Keratinocyte (primary cell): ENCODE measurements at regions not wholly inside any gene's neighbourhood (a gene's known extent, or its start where the extent isn't known, plus 50 kb on each side); places are given as distances from the start of the nearest gene placed in this dataset.

Experiments
- DNase-seq: peaks from one replicate; pipeline ENCODE4 v3.0.0-alpha.2; 2011; ENCODE audit warnings: low read depth, missing footprints, low spot score
- FAIRE-seq: peaks from 2 replicates; lab custom pipeline; 2011; peaks lifted over from hg19 to GRCh38; lab: Jason Lieb, UNC
- H2AFZ ChIP-seq: 2 replicates; pipeline ENCODE4 v1.6.0; 2012; ENCODE audit warnings: low read length, control low read depth, inconsistent platforms; ENCODE audit not compliant: control insufficient read depth
- H3K27ac ChIP-seq: 2 replicates; pipeline ENCODE4 v1.5.1; 2011; ENCODE audit warnings: low read length; ENCODE audit not compliant: control insufficient read depth, insufficient read depth
- H3K27me3 ChIP-seq: 3 replicates; pipeline ENCODE4 v1.6.0; 2011; ENCODE audit warnings: low read length; ENCODE audit not compliant: control insufficient read depth, insufficient read depth; ENCODE audit errors: extremely low read depth
- H3K36me3 ChIP-seq, 2 experiments: 2 replicates in 1 of 2; 3 replicates in 1 of 2; pipeline ENCODE4 v1.5.1; 2011; ENCODE audit warnings: low read length in 2 of 2, mild to moderate bottlenecking in 1 of 2; ENCODE audit not compliant: control insufficient read depth in 2 of 2, insufficient read depth in 2 of 2; ENCODE audit errors: extremely low read depth in 1 of 2
- H3K4me1 ChIP-seq: 3 replicates; pipeline ENCODE4 v1.5.1; 2011; ENCODE audit warnings: low read length; ENCODE audit not compliant: control insufficient read depth, insufficient read depth; ENCODE audit errors: extremely low read depth
- H3K4me2 ChIP-seq: 3 replicates; pipeline ENCODE4 v1.6.0; 2011; ENCODE audit warnings: low read depth, low read length; ENCODE audit not compliant: control insufficient read depth, insufficient read depth; ENCODE audit errors: extremely low read depth
- H3K4me3 ChIP-seq, 3 experiments: fragments of 200-600 bp in 1 of 3; sonication (generic) in 1 of 3; 2 replicates in 2 of 3; 3 replicates in 1 of 3; pipeline ENCODE4 v1.5.1; 2011 to 2016; ENCODE audit warnings: low read length in 3 of 3, mild to moderate bottlenecking in 3 of 3, control low read depth in 2 of 3, inconsistent platforms in 1 of 3, low read depth in 1 of 3, mixed read lengths in 1 of 3, mixed run types in 1 of 3, moderate library complexity in 1 of 3; ENCODE audit not compliant: control insufficient read depth in 2 of 3, insufficient read depth in 2 of 3; ENCODE audit errors: extremely low read depth in 1 of 3
- H3K79me2 ChIP-seq: 2 replicates; pipeline ENCODE4 v1.6.0; 2012; ENCODE audit warnings: low read length; ENCODE audit not compliant: control insufficient read depth, insufficient read depth
- H3K9ac ChIP-seq: 3 replicates; pipeline ENCODE4 v1.6.0; 2011; ENCODE audit warnings: low read length; ENCODE audit not compliant: control insufficient read depth, insufficient read depth; ENCODE audit errors: extremely low read depth
- H3K9me1 ChIP-seq: 3 replicates; pipeline ENCODE4 v1.6.0; 2011; ENCODE audit warnings: low read length; ENCODE audit not compliant: control insufficient read depth, insufficient read depth; ENCODE audit errors: extremely low read depth
- H3K9me3 ChIP-seq: 2 replicates; pipeline ENCODE4 v1.5.1; 2012; ENCODE audit warnings: low read depth, low read length; ENCODE audit not compliant: control insufficient read depth
- H4K20me1 ChIP-seq: 3 replicates; pipeline ENCODE4 v1.6.0; 2011; ENCODE audit warnings: low read length; ENCODE audit not compliant: control insufficient read depth, insufficient read depth; ENCODE audit errors: extremely low read depth
- EZH2 ChIP-seq: IDR thresholded peaks from one replicate; pipeline ENCODE4 v1.6.1; 2012; ENCODE audit warnings: inconsistent platforms, mild to moderate bottlenecking, low read length, moderate library complexity
- dilution Hi-C: fragments of 300-500 bp; cut with MboI; formaldehyde crosslinking; loops from one replicate; pipeline ENCODE4 v1.7.0; 2020; ENCODE audit warnings: low sequenced_read_pairs; ENCODE audit not compliant: extremely low pct_ligation_motif_present
- TF ChIP-seq, protein P1 (sequence below), 3 experiments: IDR thresholded peaks in 1 of 3; conservative IDR thresholded peaks in 1 of 3; optimal IDR thresholded peaks in 1 of 3; 2 replicates in 2 of 3; 3 replicates in 1 of 3; pipeline versions ENCODE3 to v1.5.1; 2011; ENCODE audit warnings: low read length in 3 of 3, mild to moderate bottlenecking in 3 of 3, moderate library complexity in 2 of 3, control low read depth in 1 of 3, inconsistent platforms in 1 of 3; ENCODE audit not compliant: insufficient read depth in 2 of 3; ENCODE audit errors: extremely low read depth in 1 of 3

DNA sequence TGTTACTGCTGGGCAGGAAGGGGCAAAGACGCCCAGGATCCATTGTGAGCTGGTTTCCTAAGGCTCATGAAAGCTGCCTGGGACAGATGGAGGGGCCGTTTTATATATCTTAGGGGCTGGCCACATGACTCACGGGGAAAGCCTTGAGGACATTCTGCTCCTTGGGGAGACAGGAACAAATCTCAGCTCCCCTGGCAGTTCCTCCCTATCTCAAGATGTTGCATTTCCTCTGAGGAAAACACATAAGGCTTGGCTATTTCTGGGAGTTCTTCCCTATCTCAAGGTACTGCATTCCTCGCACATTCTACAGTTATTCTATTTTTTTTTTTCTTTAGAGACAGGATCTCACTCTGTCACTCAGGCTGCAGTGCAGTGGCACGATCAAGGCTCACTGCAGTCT, 804.6 kb upstream of the TENM3 start:
- no peak overlapping the region for H3K4me2 ChIP-seq
- no peaks in the 10 kb centered on the region for H3K9me1 ChIP-seq
- TF ChIP-seq, protein P1, sequence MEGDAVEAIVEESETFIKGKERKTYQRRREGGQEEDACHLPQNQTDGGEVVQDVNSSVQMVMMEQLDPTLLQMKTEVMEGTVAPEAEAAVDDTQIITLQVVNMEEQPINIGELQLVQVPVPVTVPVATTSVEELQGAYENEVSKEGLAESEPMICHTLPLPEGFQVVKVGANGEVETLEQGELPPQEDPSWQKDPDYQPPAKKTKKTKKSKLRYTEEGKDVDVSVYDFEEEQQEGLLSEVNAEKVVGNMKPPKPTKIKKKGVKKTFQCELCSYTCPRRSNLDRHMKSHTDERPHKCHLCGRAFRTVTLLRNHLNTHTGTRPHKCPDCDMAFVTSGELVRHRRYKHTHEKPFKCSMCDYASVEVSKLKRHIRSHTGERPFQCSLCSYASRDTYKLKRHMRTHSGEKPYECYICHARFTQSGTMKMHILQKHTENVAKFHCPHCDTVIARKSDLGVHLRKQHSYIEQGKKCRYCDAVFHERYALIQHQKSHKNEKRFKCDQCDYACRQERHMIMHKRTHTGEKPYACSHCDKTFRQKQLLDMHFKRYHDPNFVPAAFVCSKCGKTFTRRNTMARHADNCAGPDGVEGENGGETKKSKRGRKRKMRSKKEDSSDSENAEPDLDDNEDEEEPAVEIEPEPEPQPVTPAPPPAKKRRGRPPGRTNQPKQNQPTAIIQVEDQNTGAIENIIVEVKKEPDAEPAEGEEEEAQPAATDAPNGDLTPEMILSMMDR (optimal IDR thresholded peaks at IDR 0.05 in 1 of 3, IDR thresholded peaks at IDR 0.05 in 1 of 3, conservative IDR thresholded peaks at IDR 0.05 in 1 of 3; ENCODE audit: extremely low read depth in 1 of 3, insufficient read depth in 2 of 3, low read length in 3 of 3) = no peak
- no peak for TF ChIP-seq EZH2
- DNase-seq = no peak
- no peaks in the 10 kb centered on the region for H3K36me3 ChIP-seq
- FAIRE-seq = no peak
- H3K9ac ChIP-seq = no peak overlapping the region
- H3K27ac ChIP-seq = no peak overlapping the region
- no peaks in the 10 kb centered on the region for H4K20me1 ChIP-seq
- no peak overlapping the region for H3K4me3 ChIP-seq
- H3K9me3 ChIP-seq = no peaks in the 10 kb centered on the region
- H3K79me2 ChIP-seq = no peaks in the 10 kb centered on the region
- H3K4me1 ChIP-seq = no peaks in the 10 kb centered on the region
- dilution Hi-C loops = no loop called here
- H3K27me3 ChIP-seq = no peaks in the 10 kb centered on the region
- no peak overlapping the region for H2AFZ ChIP-seq

DNA sequence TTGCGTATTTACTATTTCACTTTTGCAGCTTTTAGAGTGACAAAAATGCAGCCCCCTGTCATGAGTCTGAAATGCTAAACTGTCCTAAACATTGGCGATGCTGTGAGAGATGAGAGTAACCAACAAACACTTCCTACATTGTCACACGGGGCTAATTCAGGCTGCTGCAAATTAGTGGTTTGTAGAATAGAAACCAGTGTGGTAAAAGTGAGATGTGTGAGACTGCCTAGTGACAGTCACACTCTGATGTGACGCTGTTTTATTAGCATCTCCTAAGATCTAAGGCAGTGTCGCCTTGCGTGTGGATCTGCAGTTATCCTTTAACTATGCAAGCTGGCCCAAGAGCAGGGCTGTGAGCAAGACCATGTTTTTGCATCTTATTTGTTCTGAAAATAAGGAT, 800.2 kb upstream of the TENM3 start:
- Histone ChIP-seq H3K9me1 (no peaks in the 10 kb centered on the region), H3K9ac (no peak overlapping the region), H2AFZ (no peak overlapping the region), H3K79me2 (no peaks in the 10 kb centered on the region), H4K20me1 (no peaks in the 10 kb centered on the region), H3K27ac (no peak overlapping the region), H3K9me3 (no peaks in the 10 kb centered on the region), H3K4me3 (no peak overlapping the region), H3K4me1 (no peaks in the 10 kb centered on the region), H3K27me3 (no peaks in the 10 kb centered on the region), H3K36me3 (no peaks in the 10 kb centered on the region), H3K4me2 (no peak overlapping the region)
- TF ChIP-seq, protein P1 (optimal IDR thresholded peaks at IDR 0.05 in 1 of 3, IDR thresholded peaks at IDR 0.05 in 1 of 3, conservative IDR thresholded peaks at IDR 0.05 in 1 of 3; ENCODE audit: extremely low read depth in 1 of 3, insufficient read depth in 2 of 3, low read length in 3 of 3) = no peak
- TF ChIP-seq EZH2 = no peak
- FAIRE-seq (no peak), DNase-seq (no peak)
- dilution Hi-C loops = no loop called here
